Caco-2 (cell line): ENCODE measurements at regions not wholly inside any gene's neighbourhood (a gene's known extent, or its start where the extent isn't known, plus 50 kb on each side); places are given as distances from the start of the nearest gene placed in this dataset.
A peak's percentile ranks its signal among the peaks of the same experiment; 100 is the strongest.

Source experiments
- BruUV-seq: library from RNA; stranded (reverse); fragments of 400-500 nt; replicated peaks from 2 replicates; lab custom pipeline; 2021; lab: Mats Ljungman, UMichigan
- CTCF ChIA-PET: fragments of 300-600 bp; sonication (Branson Sonifier 250); formaldehyde crosslinking; loops from one replicate; lab custom pipeline; 2022; ENCODE audit warnings: antibody characterized with exemption; lab: Charles Lee
- POLR2A ChIA-PET: fragments of 300-600 bp; sonication (Branson Sonifier 250); formaldehyde crosslinking; loops from one replicate; lab custom pipeline; 2022; ENCODE audit warnings: antibody characterized with exemption; lab: Charles Lee
- DNase-seq, 2 experiments: peaks; one replicate each; pipeline versions ENCODE4 v3.0.0 to v3.0.0-alpha.2; 2020 to 2022
- H3K27me3 ChIP-seq: replicated peaks from 2 replicates; pipeline ENCODE4 v1.6.0; 2011; ENCODE audit warnings: low read length; ENCODE audit not compliant: control insufficient read depth, insufficient read depth
- H3K36me3 ChIP-seq: 2 replicates; pipeline ENCODE4 v1.5.1; 2011; ENCODE audit warnings: low read length; ENCODE audit not compliant: control insufficient read depth, insufficient read depth
- H3K4me1 ChIP-seq: fragments of 250-450 bp; sonication (Bioruptor Pico); 2 replicates; pipeline ENCODE4 v1.5.1; 2020; ENCODE audit warnings: mild to moderate bottlenecking
- H3K4me3 ChIP-seq: 2 replicates; pipeline ENCODE4 v1.5.1; 2011; ENCODE audit warnings: low read depth, mild to moderate bottlenecking, control low read depth, low read length
- H3K9me3 ChIP-seq: fragments of 250-450 bp; sonication (Bioruptor Pico); 2 replicates; pipeline ENCODE4 v1.5.1; 2020; ENCODE audit warnings: mild to moderate bottlenecking, moderate library complexity
- H3K27ac Mint-ChIP-seq: one replicate; pipeline ENCODE4 v1.8.0; 2022; ENCODE audit warnings: mixed read lengths; ENCODE audit not compliant: unreplicated experiment
- H3K27me3 Mint-ChIP-seq: one replicate; pipeline ENCODE4 v1.8.0; 2022; ENCODE audit warnings: mixed read lengths; ENCODE audit not compliant: insufficient read depth, unreplicated experiment
- H3K36me3 Mint-ChIP-seq: one replicate; pipeline ENCODE4 v1.8.0; 2022; ENCODE audit warnings: mild to moderate bottlenecking, mixed read lengths; ENCODE audit not compliant: insufficient read depth, unreplicated experiment
- H3K4me1 Mint-ChIP-seq: one replicate; pipeline ENCODE4 v1.8.0; 2022; ENCODE audit warnings: low read depth, mixed read lengths; ENCODE audit not compliant: unreplicated experiment
- H3K4me3 Mint-ChIP-seq: one replicate; pipeline ENCODE4 v1.8.0; 2022; ENCODE audit warnings: mild to moderate bottlenecking, moderate library complexity, mixed read lengths; ENCODE audit not compliant: unreplicated experiment
- H3K9me3 Mint-ChIP-seq: one replicate; pipeline ENCODE4 v1.8.0; 2022; ENCODE audit warnings: mixed read lengths; ENCODE audit not compliant: unreplicated experiment
- CTCF ChIP-seq, 2 experiments: fragments of 200-600 bp in 1 of 2; IDR thresholded peaks; 1 replicate in 1 of 2; 2 replicates in 1 of 2; pipeline versions ENCODE4 v1.5.1 to v1.8.0; 2011 to 2022; ENCODE audit warnings: antibody characterized with exemption in 1 of 2, control low read depth in 1 of 2, inconsistent platforms in 1 of 2, low read depth in 1 of 2, low read length in 1 of 2, mild to moderate bottlenecking in 1 of 2, moderate library complexity in 1 of 2; ENCODE audit not compliant: insufficient read depth in 1 of 2, severe bottlenecking in 1 of 2, unreplicated experiment in 1 of 2
- intact Hi-C: fragments of 100-400 bp; cut with micrococcal nuclease; formaldehyde crosslinking; loops from one replicate; pipeline ENCODE4 v1.10.0; 2022; ENCODE audit not compliant: unreplicated experiment

GRCh38 chr5:21225223-21226064 is 1237.4 kb upstream of the CDH18 start:
- Histone ChIP-seq H3K4me3 (no peak overlapping the region), H3K27me3 (no peaks in the 10 kb centered on the region), H3K9me3 (no peaks in the 10 kb centered on the region), H3K36me3 (no peaks in the 10 kb centered on the region), H3K4me1 (peaks cover 8% of the 10 kb centered on the region)
- POLR2A ChIA-PET = no interaction called here
- intact Hi-C loops = no loop called here
- DNase-seq = peak; percentile 15 to 36
- H3K4me1 Mint-ChIP-seq = no peaks in the 10 kb centered on the region
- TF ChIP-seq CTCF (IDR thresholded peaks at IDR 0.05; ENCODE audit: insufficient read depth in 1 of 2, low read depth in 1 of 2, low read length in 1 of 2, severe bottlenecking in 1 of 2, unreplicated experiment in 1 of 2) = no peak
- no TSS peak for BruUV-seq
- H3K27me3 Mint-ChIP-seq = no peaks in the 10 kb centered on the region
- no peaks in the 10 kb centered on the region for H3K9me3 Mint-ChIP-seq
- H3K27ac Mint-ChIP-seq = no peak overlapping the region
- no peak overlapping the region for H3K4me3 Mint-ChIP-seq
- CTCF ChIA-PET = no interaction called here
- H3K36me3 Mint-ChIP-seq = no peaks in the 10 kb centered on the region

- CTCF ChIA-PET = no interaction called here
Measured at GRCh38 chr5:21221616-21222015, 1233.6 kb upstream of the CDH18 start.

GRCh38 chr5:21219966-21220365 is 1232.0 kb upstream of the CDH18 start:
- Histone ChIP-seq H3K36me3 (no peaks in the 10 kb centered on the region), H3K9me3 (no peaks in the 10 kb centered on the region), H3K27me3 (no peaks in the 10 kb centered on the region), H3K4me3 (no peak overlapping the region), H3K4me1 (peaks cover under 1% of the 10 kb centered on the region; the same call in 1 of the 2 replicates)
- intact Hi-C loops = no loop called here
- Mint-ChIP-seq H3K27ac (no peak overlapping the region), H3K4me1 (no peaks in the 10 kb centered on the region), H3K9me3 (no peaks in the 10 kb centered on the region), H3K4me3 (no peak overlapping the region), H3K36me3 (no peaks in the 10 kb centered on the region), H3K27me3 (no peaks in the 10 kb centered on the region)
- no peak for DNase-seq
- no TSS peak for BruUV-seq
- ChIA-PET POLR2A (no interaction called here), CTCF (no interaction called here)
- TF ChIP-seq CTCF (IDR thresholded peaks at IDR 0.05; ENCODE audit: insufficient read depth in 1 of 2, low read depth in 1 of 2, low read length in 1 of 2, severe bottlenecking in 1 of 2, unreplicated experiment in 1 of 2) = no peak

More at GRCh38 chr5:21221616-21222015, 1233.6 kb upstream of the CDH18 start:
- Mint-ChIP-seq H3K27ac (no peak overlapping the region), H3K36me3 (no peaks in the 10 kb centered on the region), H3K4me3 (no peak overlapping the region), H3K4me1 (no peaks in the 10 kb centered on the region), H3K27me3 (no peaks in the 10 kb centered on the region), H3K9me3 (no peaks in the 10 kb centered on the region)
- Histone ChIP-seq H3K27me3 (no peaks in the 10 kb centered on the region), H3K4me3 (no peak overlapping the region), H3K4me1 (peaks cover 8% of the 10 kb centered on the region), H3K36me3 (no peaks in the 10 kb centered on the region), H3K9me3 (no peaks in the 10 kb centered on the region)
- no peak for DNase-seq
- TF ChIP-seq CTCF (IDR thresholded peaks at IDR 0.05; ENCODE audit: insufficient read depth in 1 of 2, low read depth in 1 of 2, low read length in 1 of 2, severe bottlenecking in 1 of 2, unreplicated experiment in 1 of 2) = no peak
- intact Hi-C loops = no loop called here
- POLR2A ChIA-PET = no interaction called here
- BruUV-seq = no TSS peak
